ENCODE measurements at regions not wholly inside any gene's neighbourhood (a gene's known extent, or its start where the extent isn't known, plus 50 kb on each side); places are given as distances from the start of the nearest gene placed in this dataset.
"Not testable (repeated sequence)": the region's sequence is repeated elsewhere in the genome, so short reads cannot be mapped to it uniquely, and the experiment has no call there.

DNA sequence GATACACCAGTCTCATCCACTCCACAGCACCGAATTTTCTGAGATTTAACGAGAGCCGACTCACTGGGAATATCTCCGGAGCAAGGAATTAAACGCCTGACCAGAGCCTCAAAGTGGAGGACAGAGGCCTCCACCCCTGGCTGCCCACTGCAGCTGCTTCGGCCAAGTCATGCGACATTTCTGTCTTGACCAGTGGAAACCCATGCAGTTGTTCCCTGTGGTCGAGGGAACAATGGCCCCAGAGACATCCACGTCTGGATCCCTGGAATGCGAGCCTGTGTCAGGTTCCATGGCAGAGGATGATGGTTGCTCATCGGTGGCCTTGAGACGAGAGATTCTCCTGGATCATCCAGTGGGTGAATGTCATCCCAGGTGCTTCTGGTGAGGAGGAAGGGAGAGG lies 65.7 kb upstream of the INSIG1 start:
- DNase-seq, result no peak

DNA sequence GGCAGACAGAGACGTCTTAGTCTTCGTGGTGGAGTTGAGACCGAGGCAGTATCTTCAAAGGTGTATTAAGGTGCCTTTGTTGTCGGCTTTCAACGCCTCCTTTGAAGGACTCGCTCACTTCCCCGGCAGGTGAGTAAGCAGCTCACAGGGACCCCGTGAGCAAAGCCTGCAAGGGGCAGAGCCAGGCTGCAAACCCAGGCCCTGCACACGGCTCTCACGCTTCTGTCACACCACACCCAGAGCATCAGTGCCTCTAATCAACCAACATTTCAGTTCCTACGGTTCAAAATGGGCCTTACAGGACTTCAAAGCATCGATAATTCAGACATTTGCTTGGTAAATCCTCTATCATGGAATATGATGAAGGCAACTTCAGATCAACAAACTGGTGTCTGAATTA lies 64.8 kb upstream of the INSIG1 start:
- DNase-seq, result no peak

DNA sequence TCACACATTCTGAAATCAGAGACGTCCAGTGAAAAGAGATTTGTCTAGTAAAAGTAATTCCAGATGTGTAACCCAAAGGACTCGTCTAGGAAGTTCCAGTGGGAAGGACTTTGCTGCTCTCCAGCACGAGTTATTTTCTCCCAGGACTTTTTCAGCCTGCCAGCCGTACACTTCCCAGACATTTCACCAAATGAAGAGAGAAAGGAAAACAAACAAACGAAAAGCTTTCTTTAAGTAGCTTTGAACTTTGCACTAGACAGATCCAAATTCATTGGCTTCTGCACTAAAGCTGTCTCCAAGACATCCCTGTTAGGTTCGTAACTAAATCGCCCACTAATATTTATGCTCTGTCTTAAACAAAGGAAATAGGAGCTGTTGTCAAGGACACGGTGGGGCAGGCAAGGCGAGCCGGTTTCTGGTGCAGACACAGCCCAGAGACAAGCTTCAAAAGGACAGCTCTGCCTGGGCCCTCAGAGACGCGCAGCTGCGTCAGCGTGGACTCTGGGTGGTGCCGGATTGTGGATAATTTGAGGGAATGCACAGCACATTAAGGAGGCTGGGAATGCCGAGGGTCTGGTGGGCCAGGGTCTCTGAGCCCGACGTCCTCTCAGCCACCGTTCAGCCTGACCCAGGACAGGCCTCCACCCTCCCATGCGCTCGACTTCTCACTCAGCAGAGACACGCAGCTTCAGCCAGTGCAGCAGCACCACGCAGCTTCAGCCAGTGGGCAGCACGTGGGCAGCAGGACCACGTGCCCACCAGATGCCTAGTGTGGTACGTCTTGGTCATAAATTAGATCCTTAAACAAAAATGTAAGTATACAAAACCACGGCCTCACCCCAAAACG lies 64.1 kb upstream of the INSIG1 start:
- no peak for DNase-seq

DNA sequence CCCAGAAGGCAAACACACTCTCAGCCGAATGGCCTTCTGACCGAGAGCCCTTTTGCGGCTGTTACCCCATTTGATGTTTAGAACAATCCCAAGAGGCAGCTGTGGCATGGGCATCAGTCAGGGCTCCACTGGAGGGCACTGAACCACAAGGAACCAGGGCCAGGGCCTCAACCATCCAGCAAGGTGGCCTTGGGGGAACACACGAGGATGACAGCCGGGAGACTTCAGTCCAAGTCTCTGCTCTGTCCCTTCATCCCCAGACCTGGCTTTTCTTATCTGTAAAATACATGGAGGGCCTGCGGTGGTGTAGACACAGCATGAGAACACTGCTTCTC lies 63.6 kb upstream of the INSIG1 start:
- no peak for DNase-seq

DNA sequence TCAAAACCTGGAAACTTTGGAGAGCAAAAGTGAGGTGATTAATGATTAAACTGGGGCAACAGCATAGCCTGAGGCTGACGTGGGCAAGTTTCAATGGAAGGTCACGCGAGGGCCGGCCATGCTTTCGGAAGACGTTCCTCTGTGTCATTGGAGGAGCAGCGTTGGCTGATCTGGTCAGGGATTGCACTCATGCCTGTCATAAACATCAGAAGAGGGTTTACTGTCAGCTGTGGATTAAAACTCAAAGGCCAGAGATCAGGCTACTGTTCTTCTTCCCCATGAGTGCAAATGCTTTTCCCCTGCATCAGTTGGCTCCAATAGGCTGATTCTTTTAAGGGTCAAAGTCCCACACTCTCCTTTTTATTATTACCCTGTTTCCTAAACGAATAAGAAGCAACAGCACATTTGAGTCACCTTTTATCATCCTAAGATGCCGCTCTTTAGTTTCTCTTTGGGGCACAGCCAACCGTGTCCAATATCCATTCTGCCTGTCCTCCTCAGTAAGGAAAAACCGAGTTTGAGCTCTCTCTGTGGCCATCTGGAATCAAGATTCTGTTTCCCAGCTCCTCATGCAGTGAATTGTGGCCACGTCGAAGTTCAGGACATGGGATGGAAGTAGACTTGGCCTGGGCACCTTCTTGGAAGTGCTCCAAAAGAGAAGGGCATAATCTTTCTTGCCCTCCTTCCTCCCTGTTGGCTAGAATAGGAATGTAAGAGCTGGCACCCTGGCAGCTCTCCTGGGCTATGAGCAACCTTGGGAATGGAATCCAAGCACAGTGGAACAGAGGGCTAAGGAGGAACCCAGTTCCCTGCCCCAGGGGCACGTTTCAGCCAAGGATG lies 62.5 kb upstream of the INSIG1 start:
- no peak for DNase-seq

DNA sequence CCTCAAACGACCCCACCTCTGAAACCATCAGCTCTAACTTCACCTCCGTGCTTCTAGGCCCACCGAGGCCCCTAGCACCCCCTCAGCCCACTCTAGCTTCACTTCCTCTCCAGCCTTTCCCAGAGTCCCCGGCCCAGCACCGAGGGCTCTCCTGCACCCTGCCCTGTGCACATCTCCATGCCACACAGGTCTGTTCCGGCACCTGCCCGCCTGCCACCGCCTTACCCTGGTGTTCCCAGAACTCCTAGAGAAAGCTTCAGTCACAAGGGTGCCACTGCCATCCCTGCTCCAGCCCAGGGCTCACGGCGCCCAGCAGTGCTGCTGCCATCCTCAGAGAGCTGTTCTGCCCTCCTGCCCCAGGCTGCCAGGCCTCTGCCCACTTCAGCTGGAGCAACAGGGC lies 61.3 kb upstream of the INSIG1 start:
- no peak for DNase-seq

DNA sequence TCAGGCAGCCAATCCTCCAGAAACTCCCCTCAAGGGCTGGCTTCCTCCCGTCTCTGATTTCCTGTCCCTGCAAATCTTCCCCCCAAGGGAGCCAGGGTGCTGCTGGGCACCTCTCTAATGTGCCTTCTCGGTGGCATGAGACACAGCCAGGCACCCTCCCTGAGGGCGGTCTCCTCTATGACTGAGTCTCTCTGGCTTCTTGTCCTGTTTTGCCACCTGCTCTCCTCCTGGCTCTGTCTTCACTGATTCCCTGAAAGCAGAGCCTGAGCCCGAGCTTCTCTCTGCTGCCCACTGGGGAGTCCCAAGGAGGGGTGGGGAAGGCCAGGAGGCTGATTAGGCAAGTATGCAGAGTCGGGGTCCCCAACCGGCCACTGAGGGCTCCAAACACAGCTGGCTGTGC lies 60.4 kb upstream of the INSIG1 start:
- no peak for DNase-seq

DNA sequence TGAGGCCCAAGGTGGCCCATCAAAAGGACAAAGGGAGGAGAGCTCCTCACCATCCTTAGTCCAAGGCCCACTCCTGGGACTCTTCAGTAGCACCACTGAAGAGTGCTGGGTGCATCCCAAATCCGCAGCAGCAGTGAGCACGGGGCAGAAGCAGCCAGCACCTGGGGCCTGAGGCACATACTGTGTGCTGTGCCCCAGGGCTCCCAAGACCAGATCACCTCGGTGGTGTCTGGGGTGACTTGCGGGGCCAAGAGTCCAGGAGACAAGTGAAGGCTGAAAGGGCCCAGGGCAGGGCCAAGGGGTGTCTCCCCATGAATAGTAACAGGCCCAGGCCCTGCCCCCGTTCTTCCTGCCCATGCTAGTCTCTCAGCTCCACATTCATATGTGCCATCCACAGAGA lies 59.9 kb upstream of the INSIG1 start:
- no peak for DNase-seq

DNA sequence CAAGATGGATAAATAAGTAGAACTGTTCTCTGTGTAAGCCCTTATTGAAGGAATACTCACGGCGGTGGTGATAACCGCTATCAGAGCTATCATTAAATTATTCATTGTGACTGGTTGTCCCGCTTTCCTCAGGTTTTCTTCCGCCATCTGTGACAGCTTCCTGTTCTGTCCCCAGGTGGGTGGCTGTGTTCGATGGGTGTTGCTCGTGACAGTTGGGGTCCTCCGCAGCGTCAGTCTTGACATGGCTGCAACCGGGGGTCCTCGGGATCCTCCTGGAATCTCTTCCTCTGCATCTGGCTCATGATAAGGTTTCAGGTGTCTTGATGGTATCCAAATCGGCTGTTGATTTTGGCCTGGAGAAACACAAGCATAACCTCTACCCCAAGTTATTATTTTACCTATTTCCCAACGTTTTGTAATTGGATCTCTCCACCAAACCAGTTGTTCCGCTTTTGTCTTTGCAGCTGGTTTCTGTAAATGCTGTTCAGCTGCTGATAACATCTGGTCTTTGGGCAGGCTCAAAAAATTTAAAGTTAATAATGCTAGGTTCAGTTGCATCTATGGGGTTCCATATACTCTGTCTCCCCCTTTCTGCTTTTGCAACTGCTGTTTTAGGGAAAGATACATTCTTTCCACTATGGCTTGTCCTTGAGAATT lies 58.1 kb upstream of the INSIG1 start:
- DNase-seq, result not testable (repeated sequence)

DNA sequence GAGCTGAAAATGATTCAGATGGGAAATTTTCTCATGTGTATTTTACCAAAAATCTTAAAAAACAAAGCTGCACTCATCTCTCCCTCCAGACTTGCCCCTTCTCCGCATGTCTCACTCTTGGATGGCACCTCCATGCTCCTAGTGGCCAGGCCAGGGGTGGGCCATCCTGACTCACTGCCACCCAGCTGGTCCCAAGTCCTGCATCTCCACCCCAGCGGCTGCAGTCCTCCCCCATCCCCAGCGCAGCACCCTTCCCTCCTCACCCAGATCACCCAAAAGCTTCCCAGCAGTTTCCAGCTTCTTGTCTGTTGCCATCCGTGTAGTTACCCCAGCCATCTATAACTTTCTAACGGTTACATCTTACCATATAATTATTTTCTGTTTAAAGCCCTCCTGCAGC lies 53.0 kb upstream of the INSIG1 start:
- no peak for DNase-seq

DNA sequence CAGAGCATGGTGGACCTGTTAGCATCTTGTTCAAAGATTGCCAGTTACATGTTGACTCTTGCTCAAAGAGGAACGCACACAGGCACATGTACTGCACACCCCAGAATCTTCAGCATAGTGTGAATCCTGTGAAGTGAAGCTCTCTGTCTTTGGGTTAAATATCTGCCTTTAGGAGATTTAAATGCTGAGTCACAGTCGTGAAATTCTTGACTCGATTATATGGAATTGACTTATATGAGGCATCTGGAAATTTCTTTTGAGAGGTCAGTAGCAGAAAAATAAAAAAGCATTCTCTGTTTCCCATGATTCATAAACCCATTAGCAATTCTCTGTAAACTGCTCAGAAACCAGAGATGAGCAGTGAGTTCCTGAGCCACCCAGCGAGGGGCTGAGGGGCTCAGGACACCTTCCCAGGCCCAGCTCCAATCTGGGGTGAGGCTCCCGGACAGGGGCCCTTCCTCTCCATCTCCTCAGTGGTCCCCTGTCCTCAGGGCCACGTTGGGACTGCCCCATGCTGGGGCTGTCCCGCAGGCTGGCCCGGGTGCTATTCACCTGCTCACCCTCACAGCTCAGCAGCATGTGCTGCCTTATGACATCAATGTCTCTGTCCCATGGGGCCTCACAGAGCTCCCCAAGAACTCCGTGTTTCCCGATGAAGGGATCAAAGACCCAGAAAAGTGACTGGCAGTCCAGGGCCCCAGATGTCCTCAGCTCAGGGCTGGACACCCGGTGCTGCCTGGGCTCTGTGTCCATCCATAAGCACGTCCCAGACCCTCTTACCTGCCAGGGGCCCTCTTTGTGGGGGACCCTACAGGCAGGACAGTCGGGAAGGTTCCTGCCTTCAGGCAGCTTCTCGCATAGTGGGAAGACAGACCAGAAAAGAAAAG lies 50.0 kb upstream of the INSIG1 start:
- no peak for DNase-seq
